HCT116 (cell line): ENCODE measurements at regions not wholly inside any gene's neighbourhood (a gene's known extent, or its start where the extent isn't known, plus 50 kb on each side); places are given as distances from the start of the nearest gene placed in this dataset.

ENCODE experiments used
- ATAC-seq: fragments of 200-7000 bp; cut with Tn5 transposase; 2 replicates; pipeline ENCODE4 v1.9.1; 2020; ENCODE audit warnings: mild to moderate bottlenecking, moderate library complexity
- BruUV-seq: library from RNA; stranded (reverse); fragments of 400-500 nt; replicated peaks from 2 replicates; lab custom pipeline; 2021; lab: Mats Ljungman, UMichigan
- CTCF ChIA-PET: fragments of 300-600 bp; sonication (Branson Sonifier 250); formaldehyde crosslinking; loops from one replicate; lab custom pipeline; 2021; ENCODE audit warnings: antibody characterized with exemption; lab: Charles Lee
- POLR2A ChIA-PET: fragments of 300-600, 350-600 bp; sonication (Branson Sonifier 250); formaldehyde crosslinking; loops from one replicate; lab custom pipeline; 2021; ENCODE audit warnings: antibody characterized with exemption; lab: Charles Lee
- RAD21 ChIA-PET, 2 experiments: fragments of 300-600 bp; sonication (Branson Sonifier 250); formaldehyde crosslinking; loops; one replicate each; lab custom pipeline; 2023; ENCODE audit warnings: low total read pairs in 2 of 2; ENCODE audit not compliant: uncharacterized antibody in 2 of 2, unreplicated experiment in 2 of 2, low non-redundant PET in 1 of 2; lab: Charles Lee
- DNase-seq: peaks from one replicate; pipeline ENCODE4 v3.0.0-alpha.2; 2010; ENCODE audit warnings: low read depth, low spot score
- H2AFZ ChIP-seq: fragments of 200-600 bp; shearing (Covaris generic), sonication (generic); 2 replicates; pipeline ENCODE4 v1.6.1; 2017; ENCODE audit warnings: low read depth, mixed run types, mixed read lengths, antibody characterized with exemption, low read length; ENCODE audit not compliant: poor library complexity, severe bottlenecking
- H3K27ac ChIP-seq: 2 replicates; pipeline ENCODE4 v1.5.1; 2012; ENCODE audit warnings: low read depth, low read length
- H3K27me3 ChIP-seq: fragments of 200-600 bp; sonication (generic); 2 replicates; pipeline ENCODE4 v1.6.1; 2016; ENCODE audit warnings: mixed run types, low read length, mixed read lengths; ENCODE audit not compliant: insufficient read depth
- H3K36me3 ChIP-seq, 2 experiments: fragments of 200-500 bp in 1 of 2; fragments of 200-600 bp in 1 of 2; sonication (Bioruptor generic) in 1 of 2; sonication (generic) in 1 of 2; 2 replicates each; pipeline versions ENCODE4 v1.5.1 to v1.6.1; 2014 to 2016; ENCODE audit warnings: low read length in 2 of 2, inconsistent platforms in 1 of 2, mixed read lengths in 1 of 2, mixed run types in 1 of 2; ENCODE audit not compliant: insufficient read depth in 2 of 2, control insufficient read depth in 1 of 2
- H3K4me1 ChIP-seq, 2 experiments: fragments of 200-600 bp in 1 of 2; sonication (generic) in 1 of 2; 2 replicates each; pipeline versions ENCODE4 v1.5.1 to v1.6.1; 2012 to 2017; ENCODE audit warnings: low read length in 2 of 2, inconsistent platforms in 1 of 2, mild to moderate bottlenecking in 1 of 2, mixed read lengths in 1 of 2, mixed run types in 1 of 2, moderate library complexity in 1 of 2; ENCODE audit not compliant: insufficient read depth in 2 of 2, control insufficient read depth in 1 of 2
- H3K4me2 ChIP-seq: fragments of 200-600 bp; sonication (generic); 2 replicates; pipeline ENCODE4 v1.6.1; 2017; ENCODE audit warnings: mixed run types, low read length, mixed read lengths
- H3K4me3 ChIP-seq, 2 experiments: fragments of 200-600 bp in 1 of 2; sonication (generic) in 1 of 2; replicated peaks in 1 of 2; 2 replicates each; pipeline ENCODE4 v1.5.1; 2011 to 2016; ENCODE audit warnings: low read length in 2 of 2, control low read depth in 1 of 2, low read depth in 1 of 2, mild to moderate bottlenecking in 1 of 2, mixed read lengths in 1 of 2, mixed run types in 1 of 2
- H3K79me2 ChIP-seq: fragments of 200-600 bp; sonication (generic); 2 replicates; pipeline ENCODE4 v1.6.1; 2017; ENCODE audit warnings: mild to moderate bottlenecking, mixed run types, low read length, moderate library complexity, mixed read lengths; ENCODE audit not compliant: insufficient read depth
- H3K9ac ChIP-seq: fragments of 200-600 bp; sonication (generic); 2 replicates; pipeline ENCODE4 v1.6.1; 2016; ENCODE audit warnings: low read length, mixed read lengths
- H3K9me2 ChIP-seq: fragments of 200-600 bp; sonication (generic), shearing (Covaris generic); 2 replicates; pipeline ENCODE4 v1.6.1; 2017; ENCODE audit warnings: mixed run types, mild to moderate bottlenecking, moderate library complexity; ENCODE audit not compliant: insufficient read depth
- H3K9me3 ChIP-seq, 2 experiments: fragments of 200-500 bp in 1 of 2; fragments of 200-600 bp in 1 of 2; sonication (Bioruptor generic) in 1 of 2; sonication (generic) in 1 of 2; 2 replicates each; pipeline ENCODE4 v1.6.1; 2014 to 2017; ENCODE audit warnings: low read length in 2 of 2, mixed read lengths in 2 of 2, inconsistent platforms in 1 of 2, low read depth in 1 of 2, mild to moderate bottlenecking in 1 of 2, mixed run types in 1 of 2, moderate library complexity in 1 of 2; ENCODE audit not compliant: control insufficient read depth in 1 of 2, insufficient read depth in 1 of 2
- H4K20me1 ChIP-seq: fragments of 200-600 bp; sonication (generic), shearing (Covaris generic); 2 replicates; pipeline ENCODE4 v1.6.1; 2017; ENCODE audit warnings: mixed run types, mild to moderate bottlenecking, moderate library complexity; ENCODE audit not compliant: insufficient read depth
- CBX3 ChIP-seq: IDR thresholded peaks from 2 replicates; pipeline ENCODE4 v1.6.1; 2012; ENCODE audit warnings: low read depth
- CEBPB ChIP-seq: IDR thresholded peaks from 2 replicates; pipeline ENCODE4 v1.6.1; 2012; ENCODE audit warnings: low read depth
- ELF1 ChIP-seq: IDR thresholded peaks from 2 replicates; pipeline ENCODE4 v1.6.1; 2012; ENCODE audit warnings: low read depth, borderline replicate concordance
- EZH2 ChIP-seq: fragments of 200-600 bp; sonication (generic); IDR thresholded peaks from 2 replicates; pipeline ENCODE4 v1.6.1; 2017; ENCODE audit warnings: antibody characterized with exemption, mixed run types
- EZH2phosphoT487 ChIP-seq: fragments of 200-600 bp; IDR thresholded peaks from 2 replicates; pipeline ENCODE4 v1.6.1; 2018; ENCODE audit warnings: antibody characterized with exemption, borderline replicate concordance
- FOSL1 ChIP-seq: IDR thresholded peaks from 2 replicates; pipeline ENCODE4 v1.6.1; 2012; ENCODE audit warnings: low read depth
- POLR2A ChIP-seq: IDR thresholded peaks from 2 replicates; pipeline ENCODE4 v1.7.0; 2011; ENCODE audit warnings: borderline replicate concordance; ENCODE audit not compliant: insufficient read depth, insufficient read length; ENCODE audit errors: extremely low read depth
- POLR2AphosphoS5 ChIP-seq: IDR thresholded peaks from 2 replicates; pipeline ENCODE4 v1.6.1; 2011; ENCODE audit warnings: mild to moderate bottlenecking, low read depth, low read length, moderate library complexity
- SRF ChIP-seq: IDR thresholded peaks from 2 replicates; pipeline ENCODE4 v1.6.1; 2012; ENCODE audit warnings: low read depth
- TCF7L2 ChIP-seq: IDR thresholded peaks from 2 replicates; pipeline ENCODE4 v1.7.0; 2011; ENCODE audit warnings: borderline replicate concordance, inconsistent platforms; ENCODE audit not compliant: insufficient read depth, insufficient read length; ENCODE audit errors: extremely low read depth
- YY1 ChIP-seq: IDR thresholded peaks from 2 replicates; pipeline ENCODE4 v1.6.1; 2011; ENCODE audit warnings: low read length, low read depth, moderate library complexity, mild to moderate bottlenecking; ENCODE audit not compliant: insufficient replicate concordance; ENCODE audit errors: extremely low read depth
- ZBTB33 ChIP-seq: IDR thresholded peaks from 2 replicates; pipeline ENCODE4 v1.6.1; 2011; ENCODE audit warnings: mild to moderate bottlenecking, low read length, moderate library complexity; ENCODE audit not compliant: insufficient replicate concordance; ENCODE audit errors: extremely low read depth
- ZFX ChIP-seq: fragments of 450-650 bp; IDR thresholded peaks from 2 replicates; pipeline ENCODE4 v1.6.1; 2017
- ZNF274 ChIP-seq: fragments of 200-500 bp; sonication (Bioruptor generic); IDR thresholded peaks from 2 replicates; pipeline ENCODE4 v1.6.1; 2014; ENCODE audit warnings: mild to moderate bottlenecking, low read depth, low read length, inconsistent platforms
- intact Hi-C: fragments of 100-400 bp; cut with micrococcal nuclease; formaldehyde crosslinking; loops from 2 replicates; pipeline ENCODE4 v1.10.0; 2022
- TF ChIP-seq, protein P1 (sequence below): IDR thresholded peaks from 2 replicates; pipeline ENCODE4 v1.6.1; 2012; ENCODE audit warnings: low read depth
- TF ChIP-seq, protein P2 (sequence below), 3 experiments: fragments of 200-600 bp in 1 of 3; sonication (generic) in 1 of 3; IDR thresholded peaks in 2 of 3; conservative IDR thresholded peaks in 1 of 3; 2 replicates each; pipeline ENCODE4 v1.5.1; 2012 to 2017; ENCODE audit warnings: low read depth in 2 of 3, low read length in 2 of 3, antibody characterized with exemption in 1 of 3, borderline replicate concordance in 1 of 3, control low read depth in 1 of 3, mild to moderate bottlenecking in 1 of 3, mixed read lengths in 1 of 3, mixed run types in 1 of 3, moderate library complexity in 1 of 3; ENCODE audit not compliant: insufficient read depth in 1 of 3
- TF ChIP-seq, protein P3 (sequence below): IDR thresholded peaks from 2 replicates; pipeline ENCODE4 v1.6.1; 2012

- CTCF ChIA-PET, result no interaction called here
Observed at GRCh38 chr5:29351170-29351569, 1842.3 kb upstream of the CDH6 start.

More at GRCh38 chr5:29351170-29351569, 1842.3 kb upstream of the CDH6 start:
- no peak for ATAC-seq
- BruUV-seq, result no TSS peak
- Histone ChIP-seq H3K4me2 (no peak overlapping the region), H4K20me1 (no peaks in the 10 kb centered on the region), H3K4me3 (no peak overlapping the region), H3K27ac (no peak overlapping the region), H3K9me2 (no peaks in the 10 kb centered on the region), H3K9me3 (peaks cover 3 to 6% of the 10 kb centered on the region in 2 experiments; a peak in 3 of 4 replicates), H3K27me3 (no peaks in the 10 kb centered on the region), H3K4me1 (no peaks in the 10 kb centered on the region), H2AFZ (no peak overlapping the region), H3K9ac (no peak overlapping the region), H3K36me3 (no peaks in the 10 kb centered on the region), H3K79me2 (no peaks in the 10 kb centered on the region)
- intact Hi-C loops, result no loop called here
- ChIA-PET POLR2A (no interaction called here), RAD21 (no interaction called here)
- TF ChIP-seq CEBPB, result no peak
- TF ChIP-seq, protein P1, sequence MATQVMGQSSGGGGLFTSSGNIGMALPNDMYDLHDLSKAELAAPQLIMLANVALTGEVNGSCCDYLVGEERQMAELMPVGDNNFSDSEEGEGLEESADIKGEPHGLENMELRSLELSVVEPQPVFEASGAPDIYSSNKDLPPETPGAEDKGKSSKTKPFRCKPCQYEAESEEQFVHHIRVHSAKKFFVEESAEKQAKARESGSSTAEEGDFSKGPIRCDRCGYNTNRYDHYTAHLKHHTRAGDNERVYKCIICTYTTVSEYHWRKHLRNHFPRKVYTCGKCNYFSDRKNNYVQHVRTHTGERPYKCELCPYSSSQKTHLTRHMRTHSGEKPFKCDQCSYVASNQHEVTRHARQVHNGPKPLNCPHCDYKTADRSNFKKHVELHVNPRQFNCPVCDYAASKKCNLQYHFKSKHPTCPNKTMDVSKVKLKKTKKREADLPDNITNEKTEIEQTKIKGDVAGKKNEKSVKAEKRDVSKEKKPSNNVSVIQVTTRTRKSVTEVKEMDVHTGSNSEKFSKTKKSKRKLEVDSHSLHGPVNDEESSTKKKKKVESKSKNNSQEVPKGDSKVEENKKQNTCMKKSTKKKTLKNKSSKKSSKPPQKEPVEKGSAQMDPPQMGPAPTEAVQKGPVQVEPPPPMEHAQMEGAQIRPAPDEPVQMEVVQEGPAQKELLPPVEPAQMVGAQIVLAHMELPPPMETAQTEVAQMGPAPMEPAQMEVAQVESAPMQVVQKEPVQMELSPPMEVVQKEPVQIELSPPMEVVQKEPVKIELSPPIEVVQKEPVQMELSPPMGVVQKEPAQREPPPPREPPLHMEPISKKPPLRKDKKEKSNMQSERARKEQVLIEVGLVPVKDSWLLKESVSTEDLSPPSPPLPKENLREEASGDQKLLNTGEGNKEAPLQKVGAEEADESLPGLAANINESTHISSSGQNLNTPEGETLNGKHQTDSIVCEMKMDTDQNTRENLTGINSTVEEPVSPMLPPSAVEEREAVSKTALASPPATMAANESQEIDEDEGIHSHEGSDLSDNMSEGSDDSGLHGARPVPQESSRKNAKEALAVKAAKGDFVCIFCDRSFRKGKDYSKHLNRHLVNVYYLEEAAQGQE, result no peak
- TF ChIP-seq, protein P2, sequence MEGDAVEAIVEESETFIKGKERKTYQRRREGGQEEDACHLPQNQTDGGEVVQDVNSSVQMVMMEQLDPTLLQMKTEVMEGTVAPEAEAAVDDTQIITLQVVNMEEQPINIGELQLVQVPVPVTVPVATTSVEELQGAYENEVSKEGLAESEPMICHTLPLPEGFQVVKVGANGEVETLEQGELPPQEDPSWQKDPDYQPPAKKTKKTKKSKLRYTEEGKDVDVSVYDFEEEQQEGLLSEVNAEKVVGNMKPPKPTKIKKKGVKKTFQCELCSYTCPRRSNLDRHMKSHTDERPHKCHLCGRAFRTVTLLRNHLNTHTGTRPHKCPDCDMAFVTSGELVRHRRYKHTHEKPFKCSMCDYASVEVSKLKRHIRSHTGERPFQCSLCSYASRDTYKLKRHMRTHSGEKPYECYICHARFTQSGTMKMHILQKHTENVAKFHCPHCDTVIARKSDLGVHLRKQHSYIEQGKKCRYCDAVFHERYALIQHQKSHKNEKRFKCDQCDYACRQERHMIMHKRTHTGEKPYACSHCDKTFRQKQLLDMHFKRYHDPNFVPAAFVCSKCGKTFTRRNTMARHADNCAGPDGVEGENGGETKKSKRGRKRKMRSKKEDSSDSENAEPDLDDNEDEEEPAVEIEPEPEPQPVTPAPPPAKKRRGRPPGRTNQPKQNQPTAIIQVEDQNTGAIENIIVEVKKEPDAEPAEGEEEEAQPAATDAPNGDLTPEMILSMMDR (IDR thresholded peaks at IDR 0.05 in 2 of 3, conservative IDR thresholded peaks at IDR 0.05 in 1 of 3; ENCODE audit: borderline replicate concordance in 1 of 3, insufficient read depth in 1 of 3, low read depth in 2 of 3, low read length in 2 of 3), result no peak
- TF ChIP-seq SRF, result no peak
- no peak for TF ChIP-seq POLR2AphosphoS5
- TF ChIP-seq FOSL1, result no peak
- no peak for TF ChIP-seq ELF1
- TF ChIP-seq ZNF274, result no peak
- no peak for TF ChIP-seq ZBTB33
- no peak for TF ChIP-seq TCF7L2
- no peak for TF ChIP-seq YY1
- TF ChIP-seq POLR2A, result no peak
- no peak for TF ChIP-seq CBX3
- TF ChIP-seq EZH2phosphoT487, result no peak
- no peak for TF ChIP-seq EZH2
- TF ChIP-seq, protein P3, sequence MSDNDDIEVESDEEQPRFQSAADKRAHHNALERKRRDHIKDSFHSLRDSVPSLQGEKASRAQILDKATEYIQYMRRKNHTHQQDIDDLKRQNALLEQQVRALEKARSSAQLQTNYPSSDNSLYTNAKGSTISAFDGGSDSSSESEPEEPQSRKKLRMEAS, result no peak
- no peak for TF ChIP-seq ZFX
- no peak for DNase-seq
